MG63 (cell line): ENCODE measurements at regions not wholly inside any gene's neighbourhood (a gene's known extent, or its start where the extent isn't known, plus 50 kb on each side); places are given as distances from the start of the nearest gene placed in this dataset.

Source experiments
- DNase-seq: peaks from one replicate; pipeline ENCODE4 v3.0.0-alpha.2; 2020
- H3K27me3 ChIP-seq: fragments of 250-450 bp; sonication (Bioruptor Pico); 2 replicates; pipeline ENCODE4 v1.5.1; 2020; ENCODE audit warnings: mild to moderate bottlenecking, moderate library complexity
- H3K36me3 ChIP-seq: fragments of 250-450 bp; sonication (Bioruptor Pico); 2 replicates; pipeline ENCODE4 v1.5.1; 2020; ENCODE audit warnings: mild to moderate bottlenecking, moderate library complexity
- H3K4me3 ChIP-seq: fragments of 250-450 bp; sonication (Bioruptor Pico); 2 replicates; pipeline ENCODE4 v1.5.1; 2020; ENCODE audit warnings: mild to moderate bottlenecking, moderate library complexity
- H3K9me3 ChIP-seq: fragments of 250-450 bp; sonication (Bioruptor Pico); 2 replicates; pipeline ENCODE4 v1.5.1; 2020; ENCODE audit warnings: mild to moderate bottlenecking, moderate library complexity

DNA sequence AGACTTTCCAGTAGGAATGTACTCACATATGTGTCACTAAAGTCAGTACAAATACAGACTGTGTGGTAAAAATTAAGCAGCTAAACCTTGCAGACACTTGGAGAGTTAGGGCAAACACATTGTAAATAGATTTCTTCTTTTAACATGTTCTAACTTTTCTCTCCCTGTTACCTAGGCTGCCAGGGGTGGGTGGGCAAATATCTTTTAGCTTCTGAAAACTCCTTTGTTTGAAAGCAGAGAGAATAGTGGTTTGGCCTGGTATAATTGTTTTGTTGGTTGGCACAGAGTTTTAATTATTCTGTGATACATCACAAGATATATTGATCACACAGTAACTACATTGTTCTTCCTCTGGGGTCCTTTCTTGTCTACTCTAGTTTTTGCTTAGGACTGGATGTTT is 289.8 kb upstream of the DACH1 start:
- no peak overlapping the region for H3K4me3 ChIP-seq
- H3K27me3 ChIP-seq = no peaks in the 10 kb centered on the region
- no peaks in the 10 kb centered on the region for H3K36me3 ChIP-seq
- H3K9me3 ChIP-seq = no peaks in the 10 kb centered on the region
- DNase-seq = no peak

DNA sequence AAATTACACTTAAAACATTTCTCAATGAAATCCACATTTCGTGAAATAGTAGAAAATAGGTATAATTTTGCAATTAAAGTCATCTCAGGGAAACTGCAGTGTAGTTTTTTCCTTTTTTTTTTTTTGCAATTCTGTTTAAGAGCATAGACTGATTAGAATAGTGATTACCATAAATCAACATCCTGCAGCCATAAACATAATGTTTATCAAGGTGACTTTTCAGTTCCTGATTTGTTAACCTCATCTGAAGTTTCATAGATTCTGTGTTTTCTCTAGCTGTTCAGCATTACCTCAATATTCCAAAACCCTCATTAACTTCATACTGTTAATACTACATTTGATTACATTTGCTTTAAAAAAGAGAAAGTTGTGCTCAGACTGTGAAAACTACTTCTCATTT is 286.3 kb upstream of the DACH1 start:
- Histone ChIP-seq H3K27me3 (no peaks in the 10 kb centered on the region), H3K36me3 (no peaks in the 10 kb centered on the region), H3K4me3 (no peak overlapping the region), H3K9me3 (no peaks in the 10 kb centered on the region)
- DNase-seq = no peak

DNA sequence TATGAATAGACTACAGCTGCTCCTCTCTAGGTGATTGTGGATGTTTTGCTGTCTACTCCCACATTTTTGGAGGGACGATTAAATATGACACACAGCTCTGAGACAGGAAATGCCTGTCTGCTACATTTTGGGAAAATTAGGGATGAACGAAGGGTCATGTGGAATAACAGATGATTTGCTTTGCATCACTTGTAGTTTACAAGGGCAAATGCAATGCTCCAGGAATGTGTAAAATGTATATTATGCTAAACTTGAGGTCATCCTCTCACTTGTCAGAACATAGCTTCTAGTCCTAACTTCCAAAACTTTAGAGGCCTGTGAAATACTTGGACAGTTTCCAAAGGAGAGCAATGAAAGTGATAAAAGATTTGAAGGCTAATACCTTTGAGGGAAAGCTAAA is 284.2 kb upstream of the DACH1 start:
- Histone ChIP-seq H3K36me3 (no peaks in the 10 kb centered on the region), H3K27me3 (no peaks in the 10 kb centered on the region), H3K9me3 (no peaks in the 10 kb centered on the region), H3K4me3 (no peak overlapping the region)
- DNase-seq = no peak

DNA sequence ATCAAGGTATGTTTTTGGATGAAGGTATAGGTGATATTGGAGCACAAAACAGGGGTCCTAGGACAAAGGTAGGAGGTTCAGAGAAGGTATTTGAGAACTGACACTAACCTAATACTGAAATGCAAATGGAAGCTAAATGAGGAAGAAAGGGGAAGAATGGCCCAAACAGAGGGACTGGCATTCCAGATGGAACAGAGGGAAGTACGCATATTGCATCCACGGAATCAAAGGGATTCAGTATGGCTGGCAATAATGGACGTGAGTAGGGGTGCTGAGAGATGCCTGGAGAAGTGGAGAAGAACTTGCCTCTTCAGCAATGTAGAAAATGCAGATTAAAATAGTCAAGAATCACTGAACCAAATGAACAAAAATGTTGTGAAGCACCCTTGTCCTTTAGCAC is 283.5 kb upstream of the DACH1 start:
- Histone ChIP-seq H3K4me3 (no peak overlapping the region), H3K9me3 (no peaks in the 10 kb centered on the region), H3K27me3 (no peaks in the 10 kb centered on the region), H3K36me3 (no peaks in the 10 kb centered on the region)
- no peak for DNase-seq

DNA sequence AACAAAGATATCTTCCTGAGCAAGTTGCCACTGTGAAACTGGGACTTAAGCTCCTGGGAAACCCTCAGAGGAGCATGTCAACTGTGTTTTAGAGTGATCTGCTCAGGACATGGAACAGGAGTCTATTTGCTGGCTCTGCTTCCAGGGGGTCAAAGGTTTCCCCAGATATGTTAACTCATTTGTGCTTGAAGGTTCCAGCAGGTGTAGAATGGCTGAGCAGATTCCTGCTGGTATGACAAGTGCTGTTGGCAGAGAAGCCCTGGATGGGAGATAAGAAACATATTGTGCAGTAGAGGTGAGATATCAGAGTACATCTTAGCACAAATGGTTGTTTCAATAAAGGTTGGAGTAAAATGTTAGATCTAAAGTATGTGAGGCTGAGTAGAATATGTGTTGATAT is 282.7 kb upstream of the DACH1 start:
- Histone ChIP-seq H3K4me3 (no peak overlapping the region), H3K27me3 (no peaks in the 10 kb centered on the region), H3K36me3 (no peaks in the 10 kb centered on the region), H3K9me3 (no peaks in the 10 kb centered on the region)
- no peak for DNase-seq

DNA sequence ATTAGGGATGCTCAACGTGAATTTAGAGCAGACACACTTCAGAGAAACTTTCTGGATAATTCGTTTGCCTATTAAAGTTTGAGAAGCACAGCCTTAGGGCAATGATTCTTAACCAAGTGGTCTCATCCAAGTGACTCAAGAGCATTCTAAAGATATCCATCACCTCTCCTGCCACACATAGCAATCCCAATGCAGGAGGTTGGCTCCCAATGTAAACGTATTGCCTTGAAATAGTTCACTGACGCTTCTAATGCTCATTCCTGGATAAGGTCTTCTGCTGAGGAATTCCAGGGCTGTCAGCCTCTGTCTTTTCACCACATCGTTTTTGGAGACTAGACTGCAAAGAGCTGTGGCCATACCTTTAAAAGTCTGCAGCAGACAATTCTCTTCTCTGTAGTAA is 279.8 kb upstream of the DACH1 start:
- H3K4me3 ChIP-seq = no peak overlapping the region
- no peaks in the 10 kb centered on the region for H3K9me3 ChIP-seq
- H3K27me3 ChIP-seq = no peaks in the 10 kb centered on the region
- no peak for DNase-seq
- no peaks in the 10 kb centered on the region for H3K36me3 ChIP-seq

DNA sequence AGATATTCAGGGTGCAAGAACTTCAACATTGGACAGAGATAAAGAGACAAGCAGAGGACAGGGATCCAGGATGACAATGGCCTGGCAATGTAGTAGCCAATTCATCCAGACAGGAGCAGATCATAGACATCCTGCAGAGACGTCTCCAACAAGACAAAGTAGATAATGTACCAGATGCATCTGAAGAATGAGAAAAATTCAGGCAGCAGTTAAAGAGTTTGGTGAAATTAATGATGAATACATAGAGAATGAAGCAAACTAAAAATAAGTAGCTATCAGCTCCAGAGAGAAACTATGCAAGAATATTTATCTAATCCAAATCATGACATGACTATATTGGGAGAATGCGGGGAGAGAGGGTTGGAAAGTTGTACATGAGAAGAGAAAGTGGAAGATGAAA is 278.4 kb upstream of the DACH1 start:
- Histone ChIP-seq H3K4me3 (no peak overlapping the region), H3K36me3 (no peaks in the 10 kb centered on the region), H3K9me3 (no peaks in the 10 kb centered on the region), H3K27me3 (no peaks in the 10 kb centered on the region)
- no peak for DNase-seq

DNA sequence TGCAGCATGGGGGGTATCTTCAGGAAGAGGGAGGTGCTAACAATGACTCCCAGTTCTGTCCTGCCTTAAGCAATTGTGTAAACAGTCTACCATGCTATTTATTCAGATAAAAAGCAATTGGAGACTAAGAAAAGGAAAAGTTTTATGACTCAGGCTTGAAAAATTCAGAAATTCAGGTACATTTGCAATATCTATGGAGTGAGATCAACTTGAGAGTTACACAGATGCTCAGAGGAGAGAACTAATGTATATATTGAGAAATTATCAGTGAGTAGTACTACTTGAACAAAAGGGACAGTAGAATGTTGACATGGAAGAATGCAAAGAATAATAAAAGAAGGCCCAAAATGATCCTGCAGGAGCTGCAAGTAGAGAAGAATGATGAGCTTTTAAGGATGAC is 277.6 kb upstream of the DACH1 start:
- Histone ChIP-seq H3K36me3 (no peaks in the 10 kb centered on the region), H3K4me3 (no peak overlapping the region), H3K9me3 (no peaks in the 10 kb centered on the region), H3K27me3 (no peaks in the 10 kb centered on the region)
- DNase-seq = no peak

DNA sequence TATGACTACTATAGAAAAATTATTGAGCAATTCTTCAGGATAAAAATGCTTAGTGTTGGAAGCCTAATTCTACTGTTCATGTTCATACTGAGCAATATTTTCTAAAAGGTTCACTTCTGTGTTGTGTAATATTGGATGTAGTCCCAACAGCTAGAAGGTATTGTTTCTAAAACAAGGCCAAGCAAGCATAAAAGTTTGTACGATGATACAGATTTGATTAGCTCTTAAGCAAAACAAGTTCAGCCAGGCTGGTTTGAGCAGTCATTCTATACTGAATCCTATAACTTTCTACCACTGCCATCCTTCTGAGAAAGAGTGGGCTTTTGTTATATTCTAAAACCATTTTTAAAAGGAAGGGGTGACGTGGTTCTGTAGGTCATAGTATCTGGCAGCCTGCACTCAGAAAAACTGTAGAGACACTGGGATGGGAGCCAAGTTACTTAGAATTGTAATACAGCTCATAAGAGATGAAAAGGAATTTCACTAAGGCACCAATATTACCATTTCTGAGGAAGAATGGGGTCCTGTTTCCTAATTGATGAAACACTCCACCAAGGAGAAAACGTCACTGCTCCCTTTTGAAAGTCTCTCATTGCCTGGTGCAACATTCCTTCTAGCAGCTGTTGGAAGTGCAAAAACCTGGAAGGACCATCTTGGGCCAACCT is 275.0 kb upstream of the DACH1 start:
- no peaks in the 10 kb centered on the region for H3K9me3 ChIP-seq
- DNase-seq = no peak
- no peaks in the 10 kb centered on the region for H3K36me3 ChIP-seq
- H3K4me3 ChIP-seq = no peak overlapping the region
- no peaks in the 10 kb centered on the region for H3K27me3 ChIP-seq

DNA sequence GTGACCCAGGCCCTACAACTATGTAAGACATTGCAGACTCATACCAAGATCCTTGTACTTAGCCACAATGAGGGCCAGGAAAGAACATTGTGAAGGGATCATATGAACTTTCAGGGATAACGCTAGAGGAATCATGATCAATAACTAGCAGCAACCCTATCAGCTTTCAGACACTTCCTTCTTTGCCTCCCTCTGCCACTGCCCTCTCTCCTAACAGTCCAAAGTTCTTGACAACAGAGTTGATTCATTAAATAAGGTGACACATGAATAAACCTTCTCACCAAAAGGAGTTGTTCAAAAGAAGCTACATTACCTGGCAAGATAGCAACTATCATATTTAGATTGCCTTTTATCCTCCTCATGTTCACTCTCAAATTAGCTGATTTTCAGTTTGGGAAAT is 272.2 kb upstream of the DACH1 start:
- Histone ChIP-seq H3K9me3 (no peaks in the 10 kb centered on the region), H3K36me3 (no peaks in the 10 kb centered on the region), H3K27me3 (no peaks in the 10 kb centered on the region), H3K4me3 (no peak overlapping the region)
- DNase-seq = no peak

DNA sequence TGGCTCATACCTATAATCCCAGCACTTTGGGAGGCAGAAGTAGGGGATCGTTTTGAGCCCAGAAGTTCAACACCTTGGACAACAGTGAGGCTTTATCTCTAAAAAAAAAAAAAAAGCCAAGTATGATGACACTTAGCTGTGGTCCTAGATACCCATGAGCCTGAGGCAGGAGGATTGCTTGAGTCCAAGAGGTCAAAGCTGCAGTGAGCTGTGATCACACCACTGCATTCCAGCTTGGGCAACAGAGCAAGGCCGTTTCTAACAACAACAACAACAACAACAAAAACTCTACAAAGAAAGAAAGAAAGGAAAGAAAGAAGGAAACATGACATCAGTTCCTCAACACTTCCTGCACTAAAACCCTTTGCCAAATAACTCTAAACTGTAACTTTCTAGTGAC is 265.1 kb upstream of the DACH1 start:
- no peak overlapping the region for H3K4me3 ChIP-seq
- no peaks in the 10 kb centered on the region for H3K9me3 ChIP-seq
- DNase-seq = no peak
- no peaks in the 10 kb centered on the region for H3K36me3 ChIP-seq
- H3K27me3 ChIP-seq = no peaks in the 10 kb centered on the region

DNA sequence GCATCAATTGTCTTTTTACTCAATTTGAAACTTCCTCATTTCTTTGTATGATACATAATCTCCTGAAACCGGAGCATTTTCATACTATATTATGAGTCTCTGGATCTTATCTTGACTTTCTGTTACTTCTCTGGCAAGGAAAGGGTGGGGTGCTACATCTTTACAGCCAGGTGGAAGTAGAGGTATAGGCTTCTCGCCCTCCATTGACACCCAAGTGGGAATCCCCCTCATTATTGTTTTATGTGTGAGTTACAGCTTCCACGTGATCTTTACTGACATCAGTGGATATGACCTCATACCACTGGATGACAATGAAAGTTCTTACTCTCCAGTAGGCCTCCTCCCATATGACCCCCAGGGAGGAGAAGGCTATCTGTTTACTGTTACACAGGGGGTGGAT is 262.1 kb upstream of the DACH1 start:
- no peaks in the 10 kb centered on the region for H3K27me3 ChIP-seq
- no peaks in the 10 kb centered on the region for H3K36me3 ChIP-seq
- no peak overlapping the region for H3K4me3 ChIP-seq
- no peak for DNase-seq
- no peaks in the 10 kb centered on the region for H3K9me3 ChIP-seq

DNA sequence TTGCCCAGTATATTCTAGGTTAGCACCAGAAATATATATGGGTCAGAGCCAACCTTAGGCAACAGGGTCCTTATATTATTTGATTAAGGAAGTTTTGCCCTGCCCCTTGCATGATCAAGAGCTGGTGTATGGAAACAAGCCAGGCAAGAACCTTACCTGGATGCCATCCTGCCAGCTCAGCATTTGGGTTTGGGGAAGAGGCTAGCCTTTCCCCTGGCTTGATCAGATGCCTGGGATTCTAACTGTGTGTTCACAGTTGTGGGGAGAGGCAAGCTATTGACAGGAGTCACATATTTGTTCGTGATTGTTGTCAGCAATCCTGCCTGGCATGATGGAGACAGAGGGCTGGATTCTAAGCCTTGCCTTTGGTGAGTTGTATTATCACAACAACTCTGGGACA is 260.0 kb upstream of the DACH1 start:
- Histone ChIP-seq H3K4me3 (no peak overlapping the region), H3K9me3 (no peaks in the 10 kb centered on the region), H3K36me3 (no peaks in the 10 kb centered on the region), H3K27me3 (no peaks in the 10 kb centered on the region)
- DNase-seq = no peak

DNA sequence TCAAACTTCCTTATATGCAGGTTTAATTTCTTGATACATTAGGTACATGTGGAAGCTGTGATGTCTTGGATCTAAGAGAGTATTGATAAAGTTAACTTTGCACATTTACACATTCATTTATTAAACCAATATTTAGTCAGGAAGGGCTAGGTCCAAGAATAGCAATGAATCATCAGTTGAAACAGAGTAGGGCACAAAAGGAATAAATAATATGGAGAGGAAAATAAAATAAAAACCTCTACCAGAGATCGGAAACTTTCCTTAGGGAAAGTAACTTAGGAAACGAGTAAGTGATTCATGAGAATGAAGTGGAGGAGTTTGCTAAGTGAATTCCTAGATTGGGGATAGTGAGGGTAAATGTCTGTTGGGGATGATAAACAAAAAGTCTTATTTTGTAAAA is 259.4 kb upstream of the DACH1 start:
- H3K27me3 ChIP-seq = no peaks in the 10 kb centered on the region
- H3K36me3 ChIP-seq = no peaks in the 10 kb centered on the region
- no peak for DNase-seq
- no peaks in the 10 kb centered on the region for H3K9me3 ChIP-seq
- no peak overlapping the region for H3K4me3 ChIP-seq

DNA sequence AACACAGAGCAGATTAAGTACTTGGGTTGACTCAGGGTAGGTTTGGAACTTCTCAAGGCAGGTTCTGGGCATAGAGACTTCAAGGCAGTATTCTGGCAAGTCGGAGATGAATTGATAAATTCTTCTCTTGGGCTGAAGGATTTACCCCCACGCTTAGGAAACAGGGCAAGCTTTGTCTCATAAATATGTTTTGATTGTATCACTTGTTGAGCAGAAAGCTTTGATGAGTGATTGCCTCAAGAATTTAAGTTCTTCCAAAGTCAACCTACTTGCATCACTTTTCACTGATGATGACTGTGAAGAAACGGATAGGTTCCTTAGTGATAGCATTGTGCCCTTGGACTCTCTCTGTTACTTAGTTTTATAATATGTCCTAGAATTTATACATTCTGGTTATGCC is 258.6 kb upstream of the DACH1 start:
- DNase-seq = no peak
- H3K36me3 ChIP-seq = no peaks in the 10 kb centered on the region
- H3K27me3 ChIP-seq = no peaks in the 10 kb centered on the region
- H3K9me3 ChIP-seq = no peaks in the 10 kb centered on the region
- no peak overlapping the region for H3K4me3 ChIP-seq

DNA sequence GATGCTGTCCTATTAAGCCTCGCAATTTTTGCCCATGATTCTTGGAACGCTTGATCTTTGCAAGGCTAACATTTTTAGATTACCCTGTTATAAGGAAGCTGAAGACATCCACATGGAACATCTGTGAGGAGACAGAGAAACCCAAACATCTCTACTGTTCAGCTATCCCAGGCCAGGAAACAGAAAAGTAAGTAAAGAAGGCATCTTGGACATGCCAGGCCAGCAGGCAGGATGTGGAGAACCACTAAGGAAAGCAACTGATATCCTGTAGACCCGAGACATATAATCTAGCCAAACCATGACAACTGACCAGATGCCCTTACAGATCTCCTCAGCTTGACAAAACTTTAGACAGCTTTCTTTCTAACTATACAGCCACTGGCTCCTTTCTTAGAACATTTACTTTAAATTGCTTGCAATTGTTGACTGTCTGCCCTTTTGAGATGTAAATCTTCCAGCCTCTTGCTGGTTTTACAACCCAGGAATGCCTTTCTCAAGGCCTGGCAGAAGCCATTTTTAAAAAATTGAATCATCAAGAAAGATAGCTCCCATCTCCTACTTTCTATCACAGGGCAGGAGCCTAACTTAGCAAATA is 255.8 kb upstream of the DACH1 start:
- H3K27me3 ChIP-seq = no peaks in the 10 kb centered on the region
- no peak for DNase-seq
- no peak overlapping the region for H3K4me3 ChIP-seq
- H3K36me3 ChIP-seq = no peaks in the 10 kb centered on the region
- no peaks in the 10 kb centered on the region for H3K9me3 ChIP-seq

DNA sequence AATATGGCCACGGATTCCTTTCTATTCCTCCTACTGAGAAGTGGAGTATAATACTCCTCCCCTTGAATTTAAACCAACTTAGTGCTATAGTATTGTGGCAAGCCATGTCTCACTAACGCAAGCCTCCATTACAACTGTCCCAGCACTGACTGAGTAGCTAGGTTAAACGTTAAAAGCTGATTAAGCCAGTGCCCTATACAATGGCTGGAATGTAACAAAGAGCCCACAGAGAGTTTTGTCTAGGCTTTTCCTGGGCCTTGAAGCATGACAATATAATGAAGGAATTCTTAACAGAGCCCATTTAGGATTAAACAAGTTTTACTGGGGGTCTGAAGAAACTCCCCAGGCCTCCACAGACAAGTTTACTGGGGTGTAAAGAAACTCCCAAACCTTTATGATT is 254.5 kb upstream of the DACH1 start:
- H3K4me3 ChIP-seq = no peak overlapping the region
- H3K36me3 ChIP-seq = no peaks in the 10 kb centered on the region
- no peak for DNase-seq
- H3K27me3 ChIP-seq = no peaks in the 10 kb centered on the region
- H3K9me3 ChIP-seq = no peaks in the 10 kb centered on the region

DNA sequence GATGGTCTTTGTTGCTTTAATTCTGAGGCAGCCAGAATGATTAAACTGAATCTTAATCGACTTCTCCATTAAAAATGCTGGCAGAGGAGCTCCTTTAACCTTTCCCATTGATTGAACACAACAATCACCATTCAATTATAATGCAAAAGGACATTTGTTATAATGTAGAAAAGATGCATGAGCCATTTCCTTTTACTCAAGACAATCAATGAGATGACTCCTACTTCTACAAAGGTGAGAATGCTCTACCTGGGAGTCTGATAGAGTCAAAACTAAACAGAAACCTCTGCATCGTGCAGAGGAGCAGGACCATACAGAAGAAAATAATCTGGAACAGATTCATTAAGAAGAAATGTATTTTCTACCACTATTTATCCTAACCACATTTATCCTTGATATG is 253.6 kb upstream of the DACH1 start:
- no peaks in the 10 kb centered on the region for H3K9me3 ChIP-seq
- H3K36me3 ChIP-seq = no peaks in the 10 kb centered on the region
- no peak for DNase-seq
- no peak overlapping the region for H3K4me3 ChIP-seq
- H3K27me3 ChIP-seq = no peaks in the 10 kb centered on the region

DNA sequence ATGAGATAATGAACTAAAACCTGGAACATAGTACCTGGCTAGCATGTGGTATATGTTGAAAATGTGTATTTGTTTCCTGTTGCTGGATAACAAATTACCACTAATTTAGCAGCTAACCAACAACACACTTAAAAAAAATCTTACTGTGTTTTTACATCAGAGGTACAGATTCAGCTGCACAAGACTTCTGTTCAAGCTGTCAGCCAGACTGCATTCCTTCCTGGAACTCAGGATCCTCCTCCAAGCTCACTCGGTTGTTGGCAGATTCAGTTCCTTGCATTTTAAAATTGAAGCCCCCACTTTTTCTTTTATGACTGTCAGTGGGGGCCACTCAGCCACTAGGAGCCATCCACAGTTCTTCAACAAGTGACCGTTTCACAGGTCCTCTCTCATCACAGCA is 246.9 kb upstream of the DACH1 start:
- H3K36me3 ChIP-seq = no peaks in the 10 kb centered on the region
- DNase-seq = no peak
- no peaks in the 10 kb centered on the region for H3K27me3 ChIP-seq
- H3K4me3 ChIP-seq = no peak overlapping the region
- no peaks in the 10 kb centered on the region for H3K9me3 ChIP-seq
